A673 (cell line): ENCODE measurements at regions not wholly inside any gene's neighbourhood (a gene's known extent, or its start where the extent isn't known, plus 50 kb on each side); places are given as distances from the start of the nearest gene placed in this dataset.

Experiments used
- BruUV-seq: library from RNA; stranded (reverse); fragments of 400-500 nt; replicated peaks from 2 replicates; lab custom pipeline; 2021; lab: Mats Ljungman, UMichigan
- CTCF ChIA-PET: fragments of 300-600 bp; sonication (Branson Sonifier 250); formaldehyde crosslinking; loops from one replicate; lab custom pipeline; 2022; ENCODE audit warnings: antibody characterized with exemption; lab: Charles Lee
- POLR2A ChIA-PET: fragments of 300-600 bp; sonication (Branson Sonifier 250); formaldehyde crosslinking; loops from one replicate; lab custom pipeline; 2022; ENCODE audit warnings: antibody characterized with exemption; ENCODE audit not compliant: low non-redundant PET; lab: Charles Lee
- DNase-seq: peaks from one replicate; pipeline ENCODE4 v3.0.0-alpha.2; 2015; ENCODE audit warnings: low spot score
- H3K27ac ChIP-seq: fragments of 200-600 bp; sonication (generic); 2 replicates; pipeline ENCODE4 v1.5.1; 2016; ENCODE audit warnings: mixed run types, low read depth, mild to moderate bottlenecking, mixed read lengths, antibody characterized with exemption, low read length; ENCODE audit not compliant: poor library complexity, severe bottlenecking
- H3K27me3 ChIP-seq: fragments of 200-600 bp; sonication (generic); replicated peaks from 2 replicates; pipeline ENCODE4 v1.6.1; 2017; ENCODE audit warnings: mixed run types, low read depth, mild to moderate bottlenecking, mixed read lengths, antibody characterized with exemption, low read length; ENCODE audit not compliant: insufficient read depth, poor library complexity
- H3K36me3 ChIP-seq: fragments of 200-600 bp; sonication (generic); 2 replicates; pipeline ENCODE4 v1.6.1; 2016; ENCODE audit warnings: mixed run types, mild to moderate bottlenecking, mixed read lengths, antibody characterized with exemption, low read length; ENCODE audit not compliant: insufficient read depth, poor library complexity, severe bottlenecking
- H3K4me1 ChIP-seq: fragments of 200-600 bp; sonication (generic); 2 replicates; pipeline ENCODE4 v1.6.1; 2017; ENCODE audit warnings: mixed run types, mild to moderate bottlenecking, mixed read lengths, antibody characterized with exemption, low read length; ENCODE audit not compliant: insufficient read depth, poor library complexity, severe bottlenecking
- H3K4me3 ChIP-seq: fragments of 200-600 bp; sonication (generic); 2 replicates; pipeline ENCODE4 v1.5.1; 2016; ENCODE audit warnings: low read depth, mixed run types, mild to moderate bottlenecking, mixed read lengths, low read length; ENCODE audit not compliant: poor library complexity, severe bottlenecking
- H3K9me3 ChIP-seq: fragments of 200-600 bp; sonication (generic); 2 replicates; pipeline ENCODE4 v1.6.1; 2016; ENCODE audit warnings: mixed run types, low read depth, mild to moderate bottlenecking, mixed read lengths, antibody characterized with exemption, low read length; ENCODE audit not compliant: poor library complexity, severe bottlenecking
- CTCF ChIP-seq: fragments of 300-800, 200-600 bp; sonication (generic); conservative IDR thresholded peaks from 2 replicates; pipeline ENCODE4 v1.5.1; 2017; ENCODE audit warnings: low read depth, mild to moderate bottlenecking, antibody characterized with exemption, low read length, moderate library complexity, mixed read lengths
- EZH2 ChIP-seq: fragments of 200-600 bp; sonication (generic); IDR thresholded peaks from 2 replicates; pipeline ENCODE4 v1.6.1; 2017; ENCODE audit warnings: borderline replicate concordance, low read depth, mild to moderate bottlenecking, mixed read lengths, antibody characterized with exemption, low read length; ENCODE audit not compliant: poor library complexity, severe bottlenecking
- intact Hi-C: fragments of 100-400 bp; cut with micrococcal nuclease; formaldehyde crosslinking; loops from one replicate; pipeline ENCODE4 v1.10.0; 2022; ENCODE audit not compliant: unreplicated experiment

DNA sequence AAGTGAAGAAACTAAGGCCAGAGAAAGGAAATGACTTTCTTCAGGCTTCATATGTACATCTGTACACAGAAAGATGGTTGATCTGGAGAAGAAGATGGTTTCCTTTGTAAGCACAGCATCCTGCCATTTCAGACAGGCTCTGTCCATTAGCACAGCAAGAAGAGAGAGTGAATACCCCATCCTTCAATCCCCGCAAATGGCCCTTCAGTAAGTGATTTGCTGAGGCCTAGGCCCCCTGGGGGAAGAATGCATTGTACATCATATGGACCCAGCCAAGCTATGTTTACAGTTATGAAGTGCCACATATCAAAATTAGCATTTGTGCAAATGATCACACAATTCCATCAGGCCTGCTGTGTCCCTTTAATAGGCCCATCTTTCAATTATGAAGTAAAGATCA, 657.4 kb downstream of the BRINP1 start:
- H3K4me3 ChIP-seq = no peak overlapping the region
- CTCF ChIA-PET = no interaction called here
- DNase-seq = no peak
- H3K36me3 ChIP-seq = no peaks in the 10 kb centered on the region
- intact Hi-C loops = no loop called here
- H3K27ac ChIP-seq = no peak overlapping the region
- H3K4me1 ChIP-seq = no peaks in the 10 kb centered on the region
- TF ChIP-seq CTCF = no peak
- no peak for TF ChIP-seq EZH2
- POLR2A ChIA-PET = no interaction called here
- no peaks in the 10 kb centered on the region for H3K9me3 ChIP-seq
- BruUV-seq = no TSS peak
- H3K27me3 ChIP-seq = no peaks in the 10 kb centered on the region

DNA sequence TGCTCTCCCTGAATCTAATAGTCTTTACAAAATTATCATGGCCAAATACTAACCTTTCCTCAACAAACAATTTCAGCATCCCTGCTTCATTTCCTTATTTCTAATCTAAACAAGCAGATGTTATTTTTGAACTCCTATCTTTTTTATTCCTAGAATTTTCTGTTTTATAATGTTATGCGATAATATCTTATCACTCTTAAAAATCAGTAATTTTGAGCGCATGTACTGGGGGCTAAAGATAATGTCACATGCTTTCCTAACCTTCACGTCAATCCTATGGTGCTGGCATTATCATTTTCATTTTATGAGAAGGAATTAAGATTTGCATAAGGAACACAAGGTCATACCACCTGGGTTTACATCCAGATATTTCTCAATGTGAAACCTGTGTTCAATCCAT, 648.0 kb downstream of the BRINP1 start:
- Histone ChIP-seq H3K27me3 (no peaks in the 10 kb centered on the region), H3K4me1 (no peaks in the 10 kb centered on the region), H3K4me3 (no peak overlapping the region), H3K36me3 (no peaks in the 10 kb centered on the region), H3K27ac (no peak overlapping the region), H3K9me3 (no peaks in the 10 kb centered on the region)
- ChIA-PET CTCF (no interaction called here), POLR2A (no interaction called here)
- TF ChIP-seq CTCF (no peak), EZH2 (no peak)
- BruUV-seq = no TSS peak
- intact Hi-C loops = no loop called here
- DNase-seq = no peak

DNA sequence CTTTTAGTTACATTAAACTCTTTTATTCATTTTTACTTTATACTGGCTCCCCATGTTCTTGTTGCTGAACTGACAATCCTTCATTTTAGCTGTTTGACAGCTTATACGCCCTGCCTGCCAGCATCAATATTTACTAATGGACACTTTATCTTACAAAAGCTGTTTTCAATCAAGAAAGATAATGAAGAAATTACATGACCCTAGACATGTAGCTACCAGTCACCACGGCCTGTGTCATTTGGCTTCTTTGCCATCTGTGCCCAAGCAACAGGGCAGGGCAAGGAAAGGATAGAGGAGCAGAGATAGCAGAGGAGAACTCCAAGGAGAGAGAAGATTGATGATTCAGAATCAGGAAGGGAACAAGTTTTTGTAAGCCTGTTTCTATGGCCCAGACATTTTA, 647.3 kb downstream of the BRINP1 start:
- H3K27me3 ChIP-seq = no peaks in the 10 kb centered on the region
- POLR2A ChIA-PET = no interaction called here
- peaks cover 3% of the 10 kb centered on the region for H3K9me3 ChIP-seq
- TF ChIP-seq EZH2 (no peak), CTCF (no peak)
- no peak overlapping the region for H3K27ac ChIP-seq
- CTCF ChIA-PET = no interaction called here
- no TSS peak for BruUV-seq
- no peaks in the 10 kb centered on the region for H3K36me3 ChIP-seq
- intact Hi-C loops = no loop called here
- no peaks in the 10 kb centered on the region for H3K4me1 ChIP-seq
- H3K4me3 ChIP-seq = no peak overlapping the region
- DNase-seq = no peak
